ENCODE measurements at regions not wholly inside any gene's neighbourhood (a gene's known extent, or its start where the extent isn't known, plus 50 kb on each side); places are given as distances from the start of the nearest gene placed in this dataset.

- TF ChIP-seq EZH2 (IDR thresholded peaks at IDR 0.05; ENCODE audit: borderline replicate concordance, low read depth, low read length, poor library complexity, severe bottlenecking) (no peak), CTCF (conservative IDR thresholded peaks at IDR 0.05; ENCODE audit: low read depth, low read length) (no peak)
Measured at GRCh38 chr21:29465546-29465945, 166.8 kb downstream of the BACH1 start.

Data from A673 (cell line).